Peyer's patch (tissue), 4 donors: ENCODE measurements at regions not wholly inside any gene's neighbourhood (a gene's known extent, or its start where the extent isn't known, plus 50 kb on each side); places are given as distances from the start of the nearest gene placed in this dataset.

Experiments used
- POLR2A ChIP-seq, 2 donors: fragments of 450-650 bp; IDR thresholded peaks; one replicate each; pipeline ENCODE4 v1.5.1; 2017; ENCODE audit warnings: antibody characterized with exemption in 2 of 2, mild to moderate bottlenecking in 2 of 2, moderate library complexity in 2 of 2
- TF ChIP-seq, protein P1 (sequence below), 6 experiments: fragments of 450-650 bp in 4 of 6; fragments of 200-600 bp in 2 of 6; sonication (generic) in 1 of 6; IDR thresholded peaks; one replicate each; pipeline ENCODE4 v1.5.1; 2017 to 2019; ENCODE audit warnings: antibody characterized with exemption in 6 of 6, mild to moderate bottlenecking in 3 of 6, moderate library complexity in 1 of 6

- TF ChIP-seq, protein P1, sequence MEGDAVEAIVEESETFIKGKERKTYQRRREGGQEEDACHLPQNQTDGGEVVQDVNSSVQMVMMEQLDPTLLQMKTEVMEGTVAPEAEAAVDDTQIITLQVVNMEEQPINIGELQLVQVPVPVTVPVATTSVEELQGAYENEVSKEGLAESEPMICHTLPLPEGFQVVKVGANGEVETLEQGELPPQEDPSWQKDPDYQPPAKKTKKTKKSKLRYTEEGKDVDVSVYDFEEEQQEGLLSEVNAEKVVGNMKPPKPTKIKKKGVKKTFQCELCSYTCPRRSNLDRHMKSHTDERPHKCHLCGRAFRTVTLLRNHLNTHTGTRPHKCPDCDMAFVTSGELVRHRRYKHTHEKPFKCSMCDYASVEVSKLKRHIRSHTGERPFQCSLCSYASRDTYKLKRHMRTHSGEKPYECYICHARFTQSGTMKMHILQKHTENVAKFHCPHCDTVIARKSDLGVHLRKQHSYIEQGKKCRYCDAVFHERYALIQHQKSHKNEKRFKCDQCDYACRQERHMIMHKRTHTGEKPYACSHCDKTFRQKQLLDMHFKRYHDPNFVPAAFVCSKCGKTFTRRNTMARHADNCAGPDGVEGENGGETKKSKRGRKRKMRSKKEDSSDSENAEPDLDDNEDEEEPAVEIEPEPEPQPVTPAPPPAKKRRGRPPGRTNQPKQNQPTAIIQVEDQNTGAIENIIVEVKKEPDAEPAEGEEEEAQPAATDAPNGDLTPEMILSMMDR (IDR thresholded peaks at IDR 0.05) = no peak
- no peak for TF ChIP-seq POLR2A (IDR thresholded peaks at IDR 0.05)
Measured at GRCh38 chr10:45075826-45076380, 75.2 kb downstream of the ZNF22 start.
